ENCODE measurements at regions not wholly inside any gene's neighbourhood (a gene's known extent, or its start where the extent isn't known, plus 50 kb on each side); places are given as distances from the start of the nearest gene placed in this dataset.
A peak's percentile ranks its signal among the peaks of the same experiment; 100 is the strongest.
"Not testable (repeated sequence)": the region's sequence is repeated elsewhere in the genome, so short reads cannot be mapped to it uniquely, and the experiment has no call there.

- Mint-ChIP-seq H3K36me3 (ENCODE audit: low read depth) (no peaks in the 10 kb centered on the region), H3K27me3 (ENCODE audit: low read depth) (no peaks in the 10 kb centered on the region), H3K27ac (peak overlapping the region; percentile 32 to 79 (median 59)), H3K4me1 (no peaks in the 10 kb centered on the region), H3K4me3 (peak overlapping the region in 1 of 3 experiments; percentile 0), H3K9me3 (no peaks in the 10 kb centered on the region)
- TF ChIP-seq, protein P1, sequence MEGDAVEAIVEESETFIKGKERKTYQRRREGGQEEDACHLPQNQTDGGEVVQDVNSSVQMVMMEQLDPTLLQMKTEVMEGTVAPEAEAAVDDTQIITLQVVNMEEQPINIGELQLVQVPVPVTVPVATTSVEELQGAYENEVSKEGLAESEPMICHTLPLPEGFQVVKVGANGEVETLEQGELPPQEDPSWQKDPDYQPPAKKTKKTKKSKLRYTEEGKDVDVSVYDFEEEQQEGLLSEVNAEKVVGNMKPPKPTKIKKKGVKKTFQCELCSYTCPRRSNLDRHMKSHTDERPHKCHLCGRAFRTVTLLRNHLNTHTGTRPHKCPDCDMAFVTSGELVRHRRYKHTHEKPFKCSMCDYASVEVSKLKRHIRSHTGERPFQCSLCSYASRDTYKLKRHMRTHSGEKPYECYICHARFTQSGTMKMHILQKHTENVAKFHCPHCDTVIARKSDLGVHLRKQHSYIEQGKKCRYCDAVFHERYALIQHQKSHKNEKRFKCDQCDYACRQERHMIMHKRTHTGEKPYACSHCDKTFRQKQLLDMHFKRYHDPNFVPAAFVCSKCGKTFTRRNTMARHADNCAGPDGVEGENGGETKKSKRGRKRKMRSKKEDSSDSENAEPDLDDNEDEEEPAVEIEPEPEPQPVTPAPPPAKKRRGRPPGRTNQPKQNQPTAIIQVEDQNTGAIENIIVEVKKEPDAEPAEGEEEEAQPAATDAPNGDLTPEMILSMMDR (IDR thresholded peaks at IDR 0.05; ENCODE audit: unreplicated experiment in 3 of 3): no peak
Observed at GRCh38 chr18:73340135-73340977, 472.6 kb upstream of the NETO1 start.

DNA sequence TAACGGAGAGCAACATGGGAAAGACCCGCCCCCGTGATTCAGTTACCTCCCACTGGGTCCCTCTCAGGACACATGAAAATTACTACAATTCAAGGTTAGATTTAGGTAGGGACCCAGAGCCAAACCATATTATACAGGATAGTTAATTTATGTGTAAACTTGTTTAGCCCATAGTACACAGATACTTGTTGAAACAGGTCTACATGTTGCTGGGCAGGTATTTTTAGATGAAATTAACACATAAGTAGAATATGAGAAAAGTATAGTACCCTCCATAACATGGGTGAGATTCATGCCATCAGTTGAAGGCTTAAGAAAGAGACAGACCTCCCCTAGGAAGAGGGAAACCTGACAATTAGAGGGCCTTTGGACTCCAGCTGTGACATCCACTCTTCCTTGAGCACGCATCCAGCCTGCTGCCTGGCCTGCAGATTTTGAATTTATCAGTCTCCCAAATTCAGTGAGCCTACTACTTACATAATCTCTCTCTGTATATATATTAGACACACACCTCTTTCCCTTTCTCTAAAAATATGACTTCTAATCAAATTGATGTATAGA is 463.5 kb upstream of the NETO1 start:
- no peaks in the 10 kb centered on the region for H3K9me3 Mint-ChIP-seq
- no peak overlapping the region for H3K27ac Mint-ChIP-seq
- no peak overlapping the region for H3K4me3 Mint-ChIP-seq
- no peaks in the 10 kb centered on the region for H3K27me3 Mint-ChIP-seq (ENCODE audit: low read depth)
- H3K4me1 Mint-ChIP-seq: no peaks in the 10 kb centered on the region
- H3K36me3 Mint-ChIP-seq (ENCODE audit: low read depth): no peaks in the 10 kb centered on the region
- TF ChIP-seq, protein P1 (IDR thresholded peaks at IDR 0.05; ENCODE audit: unreplicated experiment in 3 of 3): no peak

GRCh38 chr18:73330106-73330505 is 462.3 kb upstream of the NETO1 start:
- H3K27ac Mint-ChIP-seq; H3K9me3 Mint-ChIP-seq; H3K4me1 Mint-ChIP-seq; H3K27me3 Mint-ChIP-seq (ENCODE audit: low read depth); H3K36me3 Mint-ChIP-seq (ENCODE audit: low read depth); H3K4me3 Mint-ChIP-seq: not testable (repeated sequence)

DNA sequence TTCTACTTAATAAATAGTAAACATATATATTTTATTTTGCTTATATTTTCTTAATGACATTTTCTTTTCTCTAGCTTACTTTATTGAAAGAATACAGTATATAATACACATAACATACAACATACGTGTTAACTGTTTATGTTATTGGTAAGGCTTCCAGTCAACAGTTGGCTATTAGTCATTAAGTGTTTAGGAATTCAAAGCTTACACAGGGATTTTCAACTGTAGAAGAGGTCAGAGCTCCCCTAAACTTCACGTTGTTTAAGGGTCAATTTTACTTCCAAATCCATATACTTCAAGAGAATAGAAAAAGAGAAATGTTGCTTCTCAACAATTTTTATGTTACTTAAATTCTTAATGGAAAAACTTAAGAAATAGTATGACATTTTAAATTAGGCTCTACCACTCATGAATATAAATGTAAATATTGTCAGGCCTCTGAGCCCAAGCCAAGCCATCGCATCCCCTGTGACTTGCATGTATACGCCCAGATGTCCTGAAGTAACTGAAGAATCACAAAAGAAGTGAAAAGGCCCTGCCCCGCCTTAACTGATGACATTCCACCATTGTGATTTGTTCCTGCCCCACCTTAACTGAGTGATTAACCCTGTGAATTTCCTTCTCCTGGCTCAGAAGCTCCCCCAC is 456.5 kb upstream of the NETO1 start:
- H3K36me3 Mint-ChIP-seq (ENCODE audit: low read depth); H3K27me3 Mint-ChIP-seq (ENCODE audit: low read depth); H3K4me3 Mint-ChIP-seq; H3K27ac Mint-ChIP-seq; H3K4me1 Mint-ChIP-seq; H3K9me3 Mint-ChIP-seq: not testable (repeated sequence)

DNA sequence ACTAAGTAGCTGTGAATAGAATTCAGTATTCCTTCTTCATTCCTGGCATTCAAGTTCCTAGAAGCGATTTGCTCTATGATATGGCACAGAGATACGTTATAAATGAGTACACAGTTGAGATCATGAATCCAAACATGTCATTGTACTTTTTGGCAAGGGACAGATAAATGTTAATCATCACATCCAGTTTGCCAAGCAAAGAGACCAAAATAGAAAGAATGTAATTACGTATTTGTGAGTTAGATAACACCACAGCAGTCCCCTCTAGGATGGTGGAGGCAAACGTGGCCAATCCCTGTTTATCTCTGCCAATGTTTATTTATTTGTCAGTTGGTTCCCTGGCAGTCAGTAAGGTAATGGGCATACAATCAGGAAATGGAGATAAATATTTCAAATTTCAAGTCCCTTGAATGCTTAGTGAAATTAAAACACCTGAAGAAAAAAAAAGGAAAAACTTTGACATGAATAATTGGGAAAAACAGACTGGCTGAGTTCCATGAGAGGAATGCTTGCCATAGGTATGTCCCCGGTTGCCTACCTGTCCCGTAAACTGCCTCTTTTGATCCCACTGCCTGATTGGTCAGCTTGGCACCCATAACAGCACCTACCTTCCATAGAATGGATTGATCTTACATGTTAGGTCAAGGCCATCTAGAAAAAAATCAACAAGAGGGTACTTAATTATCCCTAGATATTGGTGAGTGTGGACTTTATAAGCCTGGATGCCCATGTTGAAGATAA is 451.1 kb upstream of the NETO1 start:
- H3K27me3 Mint-ChIP-seq (ENCODE audit: low read depth): peaks cover 3% of the 10 kb centered on the region
- no peaks in the 10 kb centered on the region for H3K36me3 Mint-ChIP-seq (ENCODE audit: low read depth)
- no peaks in the 10 kb centered on the region for H3K9me3 Mint-ChIP-seq
- no peak overlapping the region for H3K27ac Mint-ChIP-seq
- H3K4me3 Mint-ChIP-seq: no peak overlapping the region
- no peaks in the 10 kb centered on the region for H3K4me1 Mint-ChIP-seq
- TF ChIP-seq, protein P1 (IDR thresholded peaks at IDR 0.05; ENCODE audit: unreplicated experiment in 3 of 3): no peak

DNA sequence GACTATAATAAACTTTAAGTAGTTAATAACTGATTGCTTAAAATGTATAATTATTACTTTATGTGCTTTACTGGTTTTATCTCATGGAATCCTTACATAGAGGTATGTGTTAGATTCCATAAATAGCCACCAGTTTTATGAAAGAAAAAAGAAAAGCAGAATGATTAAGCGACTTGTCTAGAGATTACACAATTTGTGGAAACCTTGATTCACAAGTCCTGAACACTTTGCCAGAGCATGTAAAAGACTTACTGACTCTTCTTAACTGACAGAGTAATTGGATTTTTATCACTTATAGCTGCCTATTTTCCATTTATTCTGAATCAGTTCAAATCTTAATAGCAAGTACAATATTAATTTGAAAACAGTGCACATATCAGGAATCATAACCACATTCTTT is 448.7 kb upstream of the NETO1 start:
- no peak overlapping the region for H3K27ac Mint-ChIP-seq
- no peaks in the 10 kb centered on the region for H3K9me3 Mint-ChIP-seq
- H3K36me3 Mint-ChIP-seq (ENCODE audit: low read depth): no peaks in the 10 kb centered on the region
- H3K4me1 Mint-ChIP-seq: no peaks in the 10 kb centered on the region
- no peak overlapping the region for H3K4me3 Mint-ChIP-seq
- TF ChIP-seq, protein P1 (IDR thresholded peaks at IDR 0.05; ENCODE audit: unreplicated experiment in 3 of 3): no peak
- peaks cover 3% of the 10 kb centered on the region for H3K27me3 Mint-ChIP-seq (ENCODE audit: low read depth)

Data from nephron (organoid).